GM12878 (cell line): ENCODE measurements at regions not wholly inside any gene's neighbourhood (a gene's known extent, or its start where the extent isn't known, plus 50 kb on each side); places are given as distances from the start of the nearest gene placed in this dataset.

Experiments used
- ATAC-seq: fragments of 200-7000 bp; cut with Tn5 transposase; 3 replicates; pipeline ENCODE4 v1.9.1; 2020; ENCODE audit warnings: mild to moderate bottlenecking, moderate library complexity
- BruUV-seq: library from RNA; stranded (reverse); fragments of 400-500 nt; replicated peaks from 2 replicates; lab custom pipeline; 2021; lab: Mats Ljungman, UMichigan
- CTCF ChIA-PET: fragments of 300-600 bp; sonication (Branson Sonifier 250); formaldehyde crosslinking; extraction: SDS; loops from one replicate; lab custom pipeline; 2021; ENCODE audit warnings: inconsistent platforms; lab: Yijun Ruan, JAX
- POLR2A ChIA-PET: fragments of 350-600 bp; formaldehyde crosslinking; extraction: SDS; loops from one replicate; lab custom pipeline; 2021; ENCODE audit warnings: inconsistent platforms; lab: Charles Lee
- RAD21 ChIA-PET: fragments of 300-600 bp; sonication (Branson Sonifier 250); formaldehyde crosslinking; loops from one replicate; lab custom pipeline; 2023; ENCODE audit warnings: antibody characterized with exemption; ENCODE audit not compliant: unreplicated experiment; lab: Charles Lee
- SMC1A ChIA-PET: fragments of 300-600 bp; sonication (Branson Sonifier 250); formaldehyde crosslinking; loops from one replicate; lab custom pipeline; 2023; ENCODE audit not compliant: unreplicated experiment, uncharacterized antibody; lab: Charles Lee
- DNase-seq: peaks from one replicate; pipeline ENCODE4 v3.0.0-alpha.2; 2011; ENCODE audit warnings: low read depth, low spot score
- FAIRE-seq: peaks from 3 replicates; lab custom pipeline; 2011; peaks lifted over from hg19 to GRCh38; lab: Jason Lieb, UNC
- H2AFZ ChIP-seq: 2 replicates; pipeline ENCODE4 v1.6.0; 2011; ENCODE audit warnings: low read depth, low read length, control low read depth; ENCODE audit not compliant: control insufficient read depth
- H3K27ac ChIP-seq: 2 replicates; pipeline ENCODE4 v1.5.1; 2011; ENCODE audit warnings: control low read depth; ENCODE audit not compliant: control insufficient read depth, insufficient read depth
- H3K27me3 ChIP-seq, 2 experiments: replicated peaks in 1 of 2; 2 replicates each; pipeline versions ENCODE4 v1.6.0 to v1.6.1; 2011; ENCODE audit warnings: low read length in 1 of 2; ENCODE audit not compliant: control insufficient read depth in 2 of 2, insufficient read depth in 2 of 2
- H3K36me3 ChIP-seq, 2 experiments: 2 replicates each; pipeline ENCODE4 v1.5.1; 2011; ENCODE audit warnings: low read length in 1 of 2; ENCODE audit not compliant: control insufficient read depth in 2 of 2, insufficient read depth in 2 of 2
- H3K4me1 ChIP-seq: 2 replicates; pipeline ENCODE4 v1.6.1; 2011; ENCODE audit warnings: mild to moderate bottlenecking, low read length, moderate library complexity, mixed read lengths; ENCODE audit not compliant: control insufficient read depth, insufficient read depth
- H3K4me2 ChIP-seq: 2 replicates; pipeline ENCODE4 v1.6.0; 2011; ENCODE audit warnings: control low read depth; ENCODE audit not compliant: control insufficient read depth, insufficient read depth
- H3K4me3 ChIP-seq: fragments of 200-600 bp; sonication (generic); 2 replicates; pipeline ENCODE4 v1.5.1; 2016
- H3K79me2 ChIP-seq: 2 replicates; pipeline ENCODE4 v1.6.0; 2011; ENCODE audit warnings: low read length; ENCODE audit not compliant: control insufficient read depth, insufficient read depth
- H3K9ac ChIP-seq: 2 replicates; pipeline ENCODE4 v1.8.0; 2011; ENCODE audit warnings: low read length, control low read depth, mixed read lengths; ENCODE audit not compliant: control insufficient read depth, insufficient read depth
- H3K9me3 ChIP-seq: replicated peaks from 3 replicates; pipeline ENCODE4 v1.5.1; 2011; ENCODE audit warnings: mild to moderate bottlenecking, low read length; ENCODE audit not compliant: control insufficient read depth, insufficient read depth
- H4K20me1 ChIP-seq: 2 replicates; pipeline ENCODE4 v1.6.0; 2011; ENCODE audit not compliant: control insufficient read depth, insufficient read depth
- GATAD2B ChIP-seq: fragments of 450-650 bp; conservative IDR thresholded peaks from 2 replicates; pipeline ENCODE4 v1.6.1; 2017; ENCODE audit warnings: low read depth, mild to moderate bottlenecking, moderate library complexity
- HDGF ChIP-seq: fragments of 450-650 bp; IDR thresholded peaks from 2 replicates; pipeline ENCODE4 v1.6.1; 2016; ENCODE audit warnings: antibody characterized with exemption
- IKZF2 ChIP-seq, 2 experiments: fragments of 450-650 bp; IDR thresholded peaks; 2 replicates each; pipeline ENCODE4 v1.6.1; 2017; ENCODE audit warnings: mild to moderate bottlenecking in 2 of 2, moderate library complexity in 2 of 2
- NR2C1 ChIP-seq: fragments of 450-650 bp; IDR thresholded peaks from 2 replicates; pipeline ENCODE4 v1.6.1; 2017; ENCODE audit warnings: antibody characterized with exemption, mild to moderate bottlenecking, moderate library complexity
- NRF1 ChIP-seq: conservative IDR thresholded peaks from 2 replicates; pipeline ENCODE4 v1.6.1; 2011; ENCODE audit warnings: mild to moderate bottlenecking, low read depth, low read length, improper control_type of control experiment
- SKIL ChIP-seq: fragments of 450-650 bp; IDR thresholded peaks from 2 replicates; pipeline ENCODE4 v1.6.1; 2017; ENCODE audit warnings: mild to moderate bottlenecking, low read depth, inconsistent platforms; ENCODE audit not compliant: poor library complexity, severe bottlenecking
- ZBTB33 ChIP-seq: fragments of 450-650 bp; IDR thresholded peaks from 2 replicates; pipeline ENCODE4 v1.6.1; 2017; ENCODE audit warnings: mild to moderate bottlenecking
- WGBS: methylation state at CpG from one replicate; pipeline ENCODE4 v1.1.6; 2016; ENCODE audit warnings: low lambda C conversion rate; ENCODE audit not compliant: insufficient replicate concordance, insufficient coverage; ENCODE audit errors: missing lambda C conversion rate; 5-methylcytosine and 5-hydroxymethylcytosine counted together
- in situ Hi-C: fragments of 300-500 bp; cut with MboI; formaldehyde crosslinking; loops from 9 replicates; pipeline ENCODE4 v1.14.3; 2018; ENCODE audit warnings: mixed read lengths
- intact Hi-C: fragments of 100-400 bp; cut with micrococcal nuclease; formaldehyde crosslinking; loops from one replicate; pipeline ENCODE4 v1.14.2; 2022; ENCODE audit not compliant: unreplicated experiment
- TF ChIP-seq, protein P1 (sequence below): fragments of 450-650 bp; IDR thresholded peaks from 2 replicates; pipeline ENCODE4 v1.6.1; 2016; ENCODE audit warnings: mild to moderate bottlenecking

GRCh38 chr7:65268782-65269149 is 104.9 kb upstream of the ZNF92 start:
- no peak overlapping the region for H3K27ac ChIP-seq
- no peak for FAIRE-seq
- H3K4me3 ChIP-seq, result peak overlapping the region; percentile 8; the same call in 1 of the 2 replicates
- TF ChIP-seq GATAD2B (no peak), NR2C1 (no peak), IKZF2 (IDR thresholded peaks at IDR 0.05) (no peak)
- TF ChIP-seq, protein P1, sequence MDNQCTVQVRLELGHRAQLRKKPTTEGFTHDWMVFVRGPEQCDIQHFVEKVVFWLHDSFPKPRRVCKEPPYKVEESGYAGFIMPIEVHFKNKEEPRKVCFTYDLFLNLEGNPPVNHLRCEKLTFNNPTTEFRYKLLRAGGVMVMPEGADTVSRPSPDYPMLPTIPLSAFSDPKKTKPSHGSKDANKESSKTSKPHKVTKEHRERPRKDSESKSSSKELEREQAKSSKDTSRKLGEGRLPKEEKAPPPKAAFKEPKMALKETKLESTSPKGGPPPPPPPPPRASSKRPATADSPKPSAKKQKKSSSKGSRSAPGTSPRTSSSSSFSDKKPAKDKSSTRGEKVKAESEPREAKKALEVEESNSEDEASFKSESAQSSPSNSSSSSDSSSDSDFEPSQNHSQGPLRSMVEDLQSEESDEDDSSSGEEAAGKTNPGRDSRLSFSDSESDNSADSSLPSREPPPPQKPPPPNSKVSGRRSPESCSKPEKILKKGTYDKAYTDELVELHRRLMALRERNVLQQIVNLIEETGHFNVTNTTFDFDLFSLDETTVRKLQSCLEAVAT, result no peak
- TF ChIP-seq, all 136 proteins: peak for 0
- H3K36me3 ChIP-seq, result no peaks in the 10 kb centered on the region
- H2AFZ ChIP-seq, result peak overlapping the region; percentile 96
- H3K9ac ChIP-seq, result peak overlapping the region; percentile 76; the same call in 1 of the 2 replicates
- RAD21 ChIA-PET, result interaction anchor here (1.4 to 3.1 kb wide), 2 partner anchors 31 to 39 kb away, joined by 4 to 13 read pairs; no protein-coding TSS in a partner anchor
- no peaks in the 10 kb centered on the region; the same call in 2 of the 3 replicates for H3K9me3 ChIP-seq
- no TSS peak for BruUV-seq
- ATAC-seq (no peak), DNase-seq (no peak)
- intact Hi-C loops, result no loop called here
- in situ Hi-C loops, result no loop called here
- SMC1A ChIA-PET, result interaction anchor here (0.7 to 1.7 kb wide), 7 partner anchors 16 to 97 kb away, joined by 3 to 6 read pairs (median 3); no protein-coding TSS in a partner anchor
- WGBS, result 68% methylated on average over 3 of the region's 3 CpGs
- no peaks in the 10 kb centered on the region for H3K79me2 ChIP-seq
- no peaks in the 10 kb centered on the region for H3K4me1 ChIP-seq
- H3K4me2 ChIP-seq, result peak overlapping the region; percentile 67; the same call in 1 of the 2 replicates
- no peaks in the 10 kb centered on the region for H4K20me1 ChIP-seq
- no peaks in the 10 kb centered on the region for H3K27me3 ChIP-seq
- POLR2A ChIA-PET, result interaction anchor here (1.2 to 1.8 kb wide), 2 partner anchors 16 to 483 kb away, joined by 3 to 10 read pairs; no protein-coding TSS in a partner anchor
- CTCF ChIA-PET, result interaction anchor here (1.6 to 2.2 kb wide), 2 partner anchors 39 to 52 kb away, joined by 5 to 9 read pairs; no protein-coding TSS in a partner anchor

- Histone ChIP-seq H3K9me3 (no peaks in the 10 kb centered on the region), H3K4me3 (no peak overlapping the region), H4K20me1 (no peaks in the 10 kb centered on the region), H3K27ac (no peak overlapping the region), H3K36me3 (no peaks in the 10 kb centered on the region), H2AFZ (no peak overlapping the region), H3K9ac (no peak overlapping the region), H3K27me3 (no peaks in the 10 kb centered on the region), H3K4me2 (no peak overlapping the region), H3K79me2 (no peaks in the 10 kb centered on the region), H3K4me1 (no peaks in the 10 kb centered on the region)
- in situ Hi-C loops, result no loop called here
- FAIRE-seq (no peak), DNase-seq (no peak), ATAC-seq (no peak)
- intact Hi-C loops, result no loop called here
- no TSS peak for BruUV-seq
- WGBS, result 29% methylated on average over 7 of the region's 7 CpGs
- SMC1A ChIA-PET, result interaction anchor here (1.2 kb wide), 1 partner anchor 18 kb away, joined by 3 read pairs; no protein-coding TSS in a partner anchor
- CTCF ChIA-PET, result interaction anchor here (1.4 kb wide), 1 partner anchor 41 kb away, joined by 3 read pairs; no protein-coding TSS in a partner anchor
- RAD21 ChIA-PET, result no interaction called here
- POLR2A ChIA-PET, result no interaction called here
- TF ChIP-seq ZBTB33 (no peak), NRF1 (no peak), SKIL (no peak), HDGF (no peak)
Observed at GRCh38 chr7:65265933-65266519, 107.6 kb upstream of the ZNF92 start.
